GM19099 (cell line): ENCODE measurements at regions not wholly inside any gene's neighbourhood (a gene's known extent, or its start where the extent isn't known, plus 50 kb on each side); places are given as distances from the start of the nearest gene placed in this dataset.

Source experiments
- POLR2A ChIP-seq: IDR thresholded peaks from 3 replicates; pipeline ENCODE4 v1.6.1; 2011; ENCODE audit warnings: low read depth; ENCODE audit not compliant: insufficient read length; ENCODE audit errors: extremely low read depth

DNA sequence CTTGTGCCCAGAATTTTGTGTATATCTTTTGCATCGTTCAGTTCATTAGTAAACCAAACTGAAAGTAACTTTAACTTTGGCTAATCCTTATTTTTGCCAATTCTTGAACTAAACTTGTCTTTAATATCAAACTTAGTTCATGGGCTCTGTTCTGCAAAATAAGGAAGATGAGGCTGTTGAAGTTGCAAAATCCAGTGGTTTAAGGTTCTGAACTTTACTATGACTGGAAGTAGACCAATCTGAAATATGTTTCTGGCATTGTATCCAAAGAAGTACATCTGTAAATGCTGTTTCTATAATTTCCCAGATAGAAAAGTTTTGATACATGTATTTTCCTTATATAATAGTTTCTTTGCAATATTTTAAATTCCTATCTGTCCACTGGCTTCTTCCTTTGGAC, 238.1 kb downstream of the CETN3 start:
- no peak for TF ChIP-seq POLR2A

DNA sequence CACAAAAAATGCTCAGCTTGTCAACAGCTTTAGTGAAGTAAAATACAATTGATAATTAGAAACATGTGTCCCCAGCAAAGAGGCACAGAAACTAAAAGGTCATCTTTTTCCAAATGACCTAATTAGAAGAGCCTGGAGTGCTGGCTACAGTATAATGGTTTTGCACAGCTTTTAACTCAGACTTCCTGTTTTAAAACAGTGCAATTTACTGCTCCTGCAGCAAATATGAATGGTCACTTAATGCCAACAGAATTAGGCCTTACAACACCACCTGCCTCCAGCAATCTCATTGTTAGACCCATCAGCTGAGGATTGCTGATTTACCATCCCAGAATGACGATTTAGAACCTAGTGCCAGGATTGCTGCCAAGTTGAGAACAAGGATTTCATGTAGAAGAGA, 239.3 kb downstream of the CETN3 start:
- no peak for TF ChIP-seq POLR2A

DNA sequence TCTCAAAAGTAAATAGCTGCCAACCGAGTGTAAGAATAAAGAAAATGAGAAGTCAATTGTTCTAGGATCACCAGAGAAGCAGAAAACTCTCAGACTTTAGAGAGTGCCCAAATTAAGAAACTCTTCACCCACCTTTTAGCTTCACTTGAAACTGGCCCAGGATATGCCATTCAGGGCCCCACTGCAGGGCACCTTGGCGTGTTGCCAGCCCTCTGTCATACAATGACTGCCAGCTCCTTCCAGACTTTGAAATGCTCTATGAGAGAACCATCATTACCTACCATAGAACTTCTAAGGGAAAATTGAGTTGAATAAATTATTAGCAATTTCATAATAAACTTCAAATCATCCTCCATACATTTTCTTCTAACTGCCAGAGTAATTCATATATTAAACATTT, 240.5 kb downstream of the CETN3 start:
- TF ChIP-seq POLR2A: no peak

DNA sequence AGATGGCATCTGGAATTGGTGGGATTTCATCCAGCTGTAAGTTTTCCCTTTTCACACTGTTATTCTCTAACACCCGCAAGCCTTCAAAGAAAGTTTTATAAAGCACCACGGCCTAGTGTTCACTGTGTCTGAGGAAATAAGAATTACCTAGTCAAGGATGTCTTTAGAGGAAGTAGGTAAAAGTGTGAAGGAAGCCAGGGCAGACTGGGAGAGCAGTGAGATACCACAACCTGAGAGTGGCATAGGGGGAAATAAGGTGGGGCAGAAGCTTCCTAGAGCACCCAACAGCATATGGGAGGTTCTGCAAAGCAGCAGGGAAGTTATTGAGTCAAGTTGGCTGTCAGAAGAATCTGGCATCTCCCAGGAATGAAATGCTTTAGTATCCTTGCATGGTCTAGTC, 241.2 kb downstream of the CETN3 start:
- no peak for TF ChIP-seq POLR2A

DNA sequence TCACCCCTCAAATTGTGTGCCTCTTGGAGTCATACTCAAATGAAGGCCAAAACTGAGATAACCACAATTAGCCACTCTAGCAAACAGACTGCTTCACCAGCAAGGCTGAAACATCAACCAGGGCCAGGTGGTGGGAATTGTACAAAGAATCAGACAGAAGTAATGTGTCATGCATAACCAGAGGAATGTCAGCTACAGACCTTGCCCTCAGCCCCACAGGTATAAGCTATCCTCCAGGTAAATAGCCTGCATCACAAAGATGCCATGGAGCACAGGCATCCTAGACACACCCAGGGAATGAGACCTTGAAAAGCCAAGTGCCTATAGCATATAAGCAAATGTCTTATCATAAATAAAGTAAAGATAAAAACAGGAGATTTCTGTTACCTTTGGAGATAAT, 242.7 kb downstream of the CETN3 start:
- TF ChIP-seq POLR2A: no peak

DNA sequence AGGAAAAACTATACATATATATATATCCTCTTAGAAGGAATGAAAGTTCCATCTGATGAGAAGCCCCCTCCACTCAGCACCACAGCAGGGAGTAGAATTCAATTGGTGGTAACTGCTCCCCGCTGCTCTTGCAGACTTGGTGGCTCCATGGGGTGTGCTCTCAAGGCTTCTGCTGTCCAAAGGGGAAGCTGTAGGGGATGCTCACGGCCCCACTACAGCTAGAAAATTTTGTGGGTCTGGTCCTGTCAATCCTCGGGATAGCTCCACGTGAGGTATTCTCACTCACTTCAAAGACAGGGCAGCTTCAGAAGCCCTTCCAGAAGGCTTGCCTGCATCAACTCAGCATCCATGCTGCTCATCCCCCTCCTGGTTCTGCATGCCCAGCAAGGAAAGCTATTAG, 247.2 kb downstream of the CETN3 start:
- no peak for TF ChIP-seq POLR2A

DNA sequence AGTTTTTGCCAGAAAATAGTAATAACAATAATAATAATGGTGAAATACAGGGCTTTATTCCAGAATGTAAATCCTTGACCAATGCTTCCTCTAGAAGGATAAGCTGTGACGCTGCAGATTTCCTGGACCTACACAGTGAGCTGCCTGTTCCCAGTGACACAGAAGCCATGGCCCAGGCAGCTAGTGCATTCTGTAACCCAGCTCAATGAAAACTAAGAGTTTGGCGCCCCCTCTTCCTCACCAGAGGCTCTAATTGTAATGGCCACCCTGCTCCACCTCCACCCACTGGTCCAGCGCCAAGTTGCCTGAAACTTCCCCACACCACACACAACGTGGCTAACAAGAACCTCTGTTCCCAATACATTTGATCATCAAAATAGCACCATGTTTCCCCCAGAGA, 248.1 kb downstream of the CETN3 start:
- no peak for TF ChIP-seq POLR2A

DNA sequence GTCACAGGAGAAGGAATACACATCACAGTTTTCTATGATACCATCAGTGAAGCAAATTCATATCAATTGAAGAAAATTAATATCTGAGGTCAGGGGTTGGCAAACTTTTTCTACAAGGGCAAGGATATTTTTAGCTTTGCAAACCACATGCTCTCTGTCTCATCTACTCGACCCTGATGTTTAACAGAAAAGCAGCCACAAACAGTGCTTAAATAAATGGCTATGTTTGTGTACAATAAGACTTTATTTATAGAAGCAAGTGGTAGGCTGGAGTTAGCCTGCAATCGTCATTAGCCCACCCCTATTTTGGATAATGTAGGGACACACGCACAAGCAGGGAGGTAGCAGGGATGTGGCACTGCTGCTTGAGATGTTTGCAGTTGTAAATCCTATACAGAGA, 251.4 kb downstream of the CETN3 start:
- no peak for TF ChIP-seq POLR2A

DNA sequence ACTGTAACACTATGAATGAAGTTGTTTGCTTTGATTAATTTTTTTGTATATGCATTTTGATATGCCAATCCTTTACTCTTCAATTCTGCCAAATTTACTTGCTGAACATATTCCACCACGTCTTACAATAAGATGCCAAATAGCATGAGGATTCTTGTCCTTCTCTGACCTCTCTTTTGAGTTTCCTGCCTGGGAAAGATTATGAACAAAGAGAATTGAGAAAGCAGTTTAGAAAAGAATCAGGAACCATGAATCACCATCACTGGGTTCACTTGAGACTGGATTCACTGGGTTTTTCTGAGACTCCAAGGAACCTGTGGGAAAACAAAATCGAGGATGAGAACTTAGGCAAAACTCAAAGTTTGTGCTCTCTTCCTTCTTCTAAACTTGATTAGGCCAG, 256.5 kb downstream of the CETN3 start:
- no peak for TF ChIP-seq POLR2A

DNA sequence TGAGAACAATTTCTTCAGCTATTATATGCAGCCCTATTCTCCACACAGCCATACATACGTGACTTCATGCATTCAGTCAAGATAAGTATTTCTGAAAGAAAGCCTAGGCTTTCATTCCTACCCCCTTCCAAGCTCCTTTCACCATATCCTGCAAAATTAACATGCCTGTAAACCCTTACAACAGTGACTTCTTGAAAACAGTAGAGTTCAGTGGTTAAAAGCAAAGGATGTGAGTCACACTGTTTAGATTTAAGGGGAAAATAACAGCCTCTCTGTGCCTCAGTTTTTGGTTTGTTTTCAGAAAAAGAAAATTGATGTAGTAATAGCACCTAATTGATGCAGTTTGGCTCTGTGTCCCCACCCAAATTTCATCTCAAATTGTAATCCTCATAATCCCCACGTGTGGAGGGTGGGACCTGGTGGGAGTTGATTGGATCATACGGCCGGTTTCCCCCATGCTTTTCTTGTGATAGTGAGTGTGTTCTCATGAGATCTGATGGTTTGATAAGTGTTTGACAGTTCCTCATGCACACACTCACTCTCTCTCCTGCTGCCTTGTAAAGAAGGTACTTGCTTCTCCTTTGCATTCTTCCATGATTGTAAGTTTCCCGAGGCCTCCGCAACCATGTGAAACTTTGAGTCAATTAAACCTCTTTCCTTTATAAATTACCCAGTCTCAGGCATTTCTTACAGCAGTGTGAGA, 264.8 kb downstream of the CETN3 start:
- no peak for TF ChIP-seq POLR2A

DNA sequence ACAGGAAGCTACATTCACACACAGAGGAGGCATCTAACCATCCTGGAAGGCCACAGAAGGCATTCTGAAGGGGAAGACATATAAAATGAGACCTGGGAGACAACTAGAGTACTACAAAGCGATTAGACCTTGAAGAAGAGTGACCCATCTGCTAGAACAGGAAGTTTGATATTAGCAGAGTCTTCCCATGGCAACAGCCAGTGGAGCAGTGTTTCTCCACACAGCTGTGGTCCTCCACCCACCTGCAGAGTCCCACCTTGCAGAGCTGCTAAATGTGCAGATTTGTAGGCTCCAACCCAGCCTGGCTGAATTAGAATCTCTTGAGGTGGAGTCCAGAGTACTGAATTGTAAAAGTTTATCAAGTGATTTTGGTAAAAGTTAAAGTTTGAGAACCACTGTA, 267.0 kb downstream of the CETN3 start:
- no peak for TF ChIP-seq POLR2A

DNA sequence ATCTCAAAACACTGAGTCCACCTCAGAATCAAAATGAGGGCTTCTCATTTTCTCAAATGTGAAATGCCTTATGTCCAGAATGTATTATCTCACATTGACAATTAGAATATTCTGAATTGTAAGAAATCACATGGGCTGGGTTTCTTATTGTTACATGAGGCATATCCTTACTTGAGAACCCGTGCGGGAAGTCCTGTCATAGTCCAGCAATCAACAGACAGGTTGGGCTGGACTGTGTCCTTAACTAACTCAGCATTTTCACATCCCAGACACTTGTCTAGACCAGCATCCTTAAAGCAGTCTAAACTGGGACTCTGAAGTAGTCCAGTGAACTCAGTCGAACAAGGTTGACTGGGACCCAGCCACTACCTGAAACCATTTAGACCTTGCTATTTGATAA, 267.6 kb downstream of the CETN3 start:
- TF ChIP-seq POLR2A: no peak

DNA sequence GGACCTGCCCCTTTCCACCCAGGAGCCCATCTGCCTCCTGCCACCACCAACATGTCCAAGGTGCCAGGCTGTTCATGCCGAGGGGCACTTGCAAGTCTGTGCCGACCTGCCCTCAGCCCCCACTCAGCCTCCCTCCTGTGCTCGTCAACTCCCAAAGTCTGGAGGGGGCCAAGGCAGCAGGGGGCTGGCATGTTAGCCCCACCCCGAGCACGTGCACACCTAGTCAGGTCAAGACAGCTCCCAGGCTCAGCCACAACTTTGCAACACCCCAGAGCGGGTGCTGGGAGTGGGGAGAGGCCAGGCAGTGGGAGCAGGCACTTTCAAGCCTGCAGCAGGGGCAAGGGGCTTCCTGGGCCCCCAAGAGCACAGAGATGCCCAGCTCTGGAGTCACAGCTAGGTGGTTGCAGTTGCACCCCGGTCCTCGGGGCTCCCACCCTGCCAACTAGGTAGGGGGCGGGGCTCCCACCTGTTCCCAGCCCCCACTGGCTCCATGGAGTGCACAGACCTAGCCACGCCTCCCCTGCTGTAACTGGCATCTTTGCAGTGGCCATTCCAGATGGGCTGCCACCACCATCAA, 272.5 kb downstream of the CETN3 start:
- no peak for TF ChIP-seq POLR2A

DNA sequence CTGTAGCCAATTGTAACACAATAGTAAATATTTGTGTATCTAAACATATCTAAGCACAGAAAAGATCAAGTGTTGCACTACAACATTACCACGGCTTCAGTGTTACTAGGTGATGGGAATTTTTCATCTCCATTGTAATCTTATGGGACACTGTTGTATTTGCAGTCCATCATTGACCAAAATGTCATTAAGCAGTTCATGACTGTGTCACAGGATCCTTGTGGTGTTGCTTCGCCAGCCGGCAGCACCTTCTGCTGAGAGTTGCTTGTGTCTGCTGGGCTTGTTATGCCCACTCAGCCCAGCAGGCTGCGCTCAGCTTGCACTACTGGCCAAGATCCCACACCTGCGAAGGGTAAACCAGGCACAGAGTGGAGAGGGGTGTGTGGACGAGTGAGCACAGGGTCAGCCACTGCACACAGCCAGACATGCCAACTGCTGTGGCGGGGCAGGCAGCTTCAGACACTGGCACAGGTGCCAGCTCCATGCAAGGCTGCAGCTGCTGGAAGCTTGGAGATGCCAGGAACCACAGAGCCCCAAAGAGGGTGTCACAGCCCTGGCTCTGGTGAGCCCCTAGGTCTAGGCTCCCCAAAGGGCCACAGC, 273.7 kb downstream of the CETN3 start:
- no peak for TF ChIP-seq POLR2A

DNA sequence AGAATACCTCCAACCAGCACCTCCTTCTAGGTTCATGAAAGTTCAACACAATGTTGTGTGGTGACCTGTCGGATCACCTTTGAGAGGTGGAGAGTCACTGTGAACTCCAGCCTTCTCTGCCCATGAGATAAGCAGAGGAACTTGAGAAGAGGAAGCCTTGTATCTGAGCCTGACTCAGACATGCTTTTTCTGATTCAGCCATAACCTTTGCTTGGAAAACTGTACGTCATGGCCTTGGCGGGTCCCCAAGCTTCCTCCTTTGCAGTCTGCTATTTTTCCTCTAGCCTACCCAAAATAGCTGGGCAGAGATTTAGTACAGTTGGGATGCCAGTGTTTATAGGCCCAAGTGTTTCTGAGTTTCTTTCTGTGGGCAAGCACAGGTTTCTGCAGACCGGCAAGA, 274.7 kb downstream of the CETN3 start:
- TF ChIP-seq POLR2A: no peak

DNA sequence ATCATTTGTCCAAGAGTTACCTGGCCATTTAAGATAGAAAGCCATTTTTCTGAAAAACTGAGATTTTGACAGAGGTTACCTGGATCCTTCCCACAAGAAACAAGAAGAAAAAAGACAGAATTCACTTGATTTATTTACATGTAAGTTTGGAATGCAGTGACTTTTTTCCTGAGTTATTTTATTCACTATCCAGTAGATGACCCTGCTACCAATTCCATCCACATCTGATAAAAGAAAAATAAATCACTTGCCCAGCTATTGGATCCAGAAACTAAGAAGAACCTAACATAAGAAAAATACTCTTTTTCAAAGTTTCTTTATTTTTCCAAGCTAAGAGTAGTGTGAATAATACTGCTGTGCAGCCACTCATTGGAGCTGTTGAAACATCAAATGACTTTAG, 275.2 kb downstream of the CETN3 start:
- TF ChIP-seq POLR2A: no peak
